GM18499 (cell line): ENCODE measurements at regions not wholly inside any gene's neighbourhood (a gene's known extent, or its start where the extent isn't known, plus 50 kb on each side); places are given as distances from the start of the nearest gene placed in this dataset.
"Not testable (repeated sequence)": the region's sequence is repeated elsewhere in the genome, so short reads cannot be mapped to it uniquely, and the experiment has no call there.

Source experiments
- ATAC-seq: cut with Tn5 transposase; IDR thresholded peaks from one replicate; pipeline ENCODE4 v1.9.1; 2021; ENCODE audit warnings: moderate number of reproducible peaks; ENCODE audit not compliant: insufficient read depth, unreplicated experiment

- no peak for ATAC-seq
Measured at GRCh38 chr2:114368705-114369104, 73.7 kb upstream of the DPP10 start.

- ATAC-seq = not testable (repeated sequence)
Measured at GRCh38 chr2:114371721-114372120, 70.7 kb upstream of the DPP10 start.

- ATAC-seq = no peak
Measured at GRCh38 chr2:114373591-114373990, 68.8 kb upstream of the DPP10 start.

GRCh38 chr2:114384441-114384840, 58.0 kb upstream of the DPP10 start:
- ATAC-seq = no peak

GRCh38 chr2:114389021-114389420, 53.4 kb upstream of the DPP10 start:
- ATAC-seq = no peak
